ENCODE measurements at regions not wholly inside any gene's neighbourhood (a gene's known extent, or its start where the extent isn't known, plus 50 kb on each side); places are given as distances from the start of the nearest gene placed in this dataset.
"Not testable (repeated sequence)": the region's sequence is repeated elsewhere in the genome, so short reads cannot be mapped to it uniquely, and the experiment has no call there.

GRCh38 chr21:8997011-8997440 is 1524.4 kb upstream of the TPTE start:
- Mint-ChIP-seq H3K4me3 (no peak overlapping the region), H3K9me3 (peaks cover 24 to 60% (median 45%) of the 10 kb centered on the region in 7 donors)
- DNase-seq = no peak

GRCh38 chr21:8997443-8998390 is 1523.7 kb upstream of the TPTE start:
- H3K4me3 ChIP-seq (replicated peaks in 1 of 3; ENCODE audit: low read depth in 2 of 3, low read length in 3 of 3); H3K36me3 ChIP-seq (replicated peaks in 1 of 2; ENCODE audit: control insufficient read depth in 1 of 2, insufficient read depth in 2 of 2, low read length in 2 of 2); H3K36me3 Mint-ChIP-seq; H3K9ac ChIP-seq (ENCODE audit: insufficient read depth, low read length, poor library complexity, severe bottlenecking); H2AFZ ChIP-seq (ENCODE audit: insufficient read depth, low read depth, low read length, poor library complexity, severe bottlenecking); H4K20me1 ChIP-seq (ENCODE audit: insufficient read depth, low read length); DNase-seq; H3K4me3 Mint-ChIP-seq; H3K4me2 ChIP-seq (replicated peaks; ENCODE audit: extremely low read depth, low read length, poor library complexity, severe bottlenecking); H3K27ac ChIP-seq (ENCODE audit: low read depth in 1 of 2, low read length in 2 of 2); intact Hi-C loops (cut with micrococcal nuclease); H3K27me3 Mint-ChIP-seq (ENCODE audit: low read depth in 3 of 3); H3K27me3 ChIP-seq (ENCODE audit: control insufficient read depth in 2 of 2, insufficient read depth in 2 of 2, low read length in 2 of 2); H3K27ac Mint-ChIP-seq; H3K4me1 Mint-ChIP-seq; H3K4me1 ChIP-seq (ENCODE audit: control insufficient read depth in 1 of 2, insufficient read depth in 2 of 2, low read length in 2 of 2); H3K79me2 ChIP-seq (ENCODE audit: insufficient read depth, low read length): not testable (repeated sequence)
- H3K9me3 ChIP-seq (replicated peaks in 1 of 2; ENCODE audit: control insufficient read depth in 1 of 2, insufficient read depth in 1 of 2, low read length in 2 of 2) = peaks cover 12 to 66% of the 10 kb centered on the region in 2 donors
- peaks cover 17 to 58% (median 43%) of the 10 kb centered on the region in 7 donors for H3K9me3 Mint-ChIP-seq
- WGBS (ENCODE audit: insufficient coverage) = 86% methylated on average over 1 of the region's 4 CpGs

More at GRCh38 chr21:8997011-8997440, 1524.4 kb upstream of the TPTE start:
- H3K4me1 Mint-ChIP-seq = no peaks in the 10 kb centered on the region
- intact Hi-C loops (cut with micrococcal nuclease) = no loop called here
- no peak for TF ChIP-seq CTCF (IDR thresholded peaks at IDR 0.05)
- no peak overlapping the region for H3K9ac ChIP-seq (ENCODE audit: insufficient read depth, low read length, poor library complexity, severe bottlenecking)
- no peak overlapping the region for H2AFZ ChIP-seq (ENCODE audit: insufficient read depth, low read depth, low read length, poor library complexity, severe bottlenecking)
- H4K20me1 ChIP-seq (ENCODE audit: insufficient read depth, low read length) = no peaks in the 10 kb centered on the region
- H3K27me3 Mint-ChIP-seq (ENCODE audit: low read depth in 3 of 3) = peaks cover 0 to 2% (median 0%) of the 10 kb centered on the region in 3 donors
- 56% methylated on average over 1 of the region's 1 CpG for WGBS (ENCODE audit: insufficient coverage)
- no peaks in the 10 kb centered on the region for H3K79me2 ChIP-seq (ENCODE audit: insufficient read depth, low read length)
- no peaks in the 10 kb centered on the region for H3K27me3 ChIP-seq (ENCODE audit: control insufficient read depth in 2 of 2, insufficient read depth in 2 of 2, low read length in 2 of 2)
- H3K36me3 ChIP-seq (replicated peaks in 1 of 2; ENCODE audit: control insufficient read depth in 1 of 2, insufficient read depth in 2 of 2, low read length in 2 of 2) = no peaks in the 10 kb centered on the region
- H3K27ac Mint-ChIP-seq = no peak overlapping the region
- H3K4me1 ChIP-seq (ENCODE audit: control insufficient read depth in 1 of 2, insufficient read depth in 2 of 2, low read length in 2 of 2) = no peaks in the 10 kb centered on the region
- no peak overlapping the region for H3K4me2 ChIP-seq (replicated peaks; ENCODE audit: extremely low read depth, low read length, poor library complexity, severe bottlenecking)
- H3K27ac ChIP-seq (ENCODE audit: low read depth in 1 of 2, low read length in 2 of 2) = no peak overlapping the region
- H3K36me3 Mint-ChIP-seq = no peaks in the 10 kb centered on the region
- peaks cover 19 to 73% of the 10 kb centered on the region in 2 donors for H3K9me3 ChIP-seq (replicated peaks in 1 of 2; ENCODE audit: control insufficient read depth in 1 of 2, insufficient read depth in 1 of 2, low read length in 2 of 2)
- H3K4me3 ChIP-seq (replicated peaks in 1 of 3; ENCODE audit: low read depth in 2 of 3, low read length in 3 of 3) = no peak overlapping the region

GRCh38 chr21:8998480-8998879 is 1522.9 kb upstream of the TPTE start:
- H3K27me3 Mint-ChIP-seq (ENCODE audit: low read depth in 3 of 3); H3K4me3 Mint-ChIP-seq; intact Hi-C loops (cut with micrococcal nuclease); H3K36me3 ChIP-seq (replicated peaks in 1 of 2; ENCODE audit: control insufficient read depth in 1 of 2, insufficient read depth in 2 of 2, low read length in 2 of 2); H3K4me3 ChIP-seq (replicated peaks in 1 of 3; ENCODE audit: low read depth in 2 of 3, low read length in 3 of 3); H3K4me1 Mint-ChIP-seq; H3K4me2 ChIP-seq (replicated peaks; ENCODE audit: extremely low read depth, low read length, poor library complexity, severe bottlenecking); H2AFZ ChIP-seq (ENCODE audit: insufficient read depth, low read depth, low read length, poor library complexity, severe bottlenecking); H3K9ac ChIP-seq (ENCODE audit: insufficient read depth, low read length, poor library complexity, severe bottlenecking); H3K27me3 ChIP-seq (ENCODE audit: control insufficient read depth in 2 of 2, insufficient read depth in 2 of 2, low read length in 2 of 2); H3K27ac ChIP-seq (ENCODE audit: low read depth in 1 of 2, low read length in 2 of 2); H4K20me1 ChIP-seq (ENCODE audit: insufficient read depth, low read length); H3K4me1 ChIP-seq (ENCODE audit: control insufficient read depth in 1 of 2, insufficient read depth in 2 of 2, low read length in 2 of 2); H3K36me3 Mint-ChIP-seq; H3K79me2 ChIP-seq (ENCODE audit: insufficient read depth, low read length); DNase-seq; H3K27ac Mint-ChIP-seq: not testable (repeated sequence)
- WGBS (ENCODE audit: insufficient coverage) = 80% methylated on average over 1 of the region's 1 CpG
- H3K9me3 ChIP-seq (replicated peaks in 1 of 2; ENCODE audit: control insufficient read depth in 1 of 2, insufficient read depth in 1 of 2, low read length in 2 of 2) = peaks cover 8 to 59% of the 10 kb centered on the region in 2 donors
- H3K9me3 Mint-ChIP-seq = peaks cover 11 to 56% (median 42%) of the 10 kb centered on the region in 7 donors

Measured in CD14-positive monocyte (primary cell).